ENCODE measurements at regions not wholly inside any gene's neighbourhood (a gene's known extent, or its start where the extent isn't known, plus 50 kb on each side); places are given as distances from the start of the nearest gene placed in this dataset.

DNA sequence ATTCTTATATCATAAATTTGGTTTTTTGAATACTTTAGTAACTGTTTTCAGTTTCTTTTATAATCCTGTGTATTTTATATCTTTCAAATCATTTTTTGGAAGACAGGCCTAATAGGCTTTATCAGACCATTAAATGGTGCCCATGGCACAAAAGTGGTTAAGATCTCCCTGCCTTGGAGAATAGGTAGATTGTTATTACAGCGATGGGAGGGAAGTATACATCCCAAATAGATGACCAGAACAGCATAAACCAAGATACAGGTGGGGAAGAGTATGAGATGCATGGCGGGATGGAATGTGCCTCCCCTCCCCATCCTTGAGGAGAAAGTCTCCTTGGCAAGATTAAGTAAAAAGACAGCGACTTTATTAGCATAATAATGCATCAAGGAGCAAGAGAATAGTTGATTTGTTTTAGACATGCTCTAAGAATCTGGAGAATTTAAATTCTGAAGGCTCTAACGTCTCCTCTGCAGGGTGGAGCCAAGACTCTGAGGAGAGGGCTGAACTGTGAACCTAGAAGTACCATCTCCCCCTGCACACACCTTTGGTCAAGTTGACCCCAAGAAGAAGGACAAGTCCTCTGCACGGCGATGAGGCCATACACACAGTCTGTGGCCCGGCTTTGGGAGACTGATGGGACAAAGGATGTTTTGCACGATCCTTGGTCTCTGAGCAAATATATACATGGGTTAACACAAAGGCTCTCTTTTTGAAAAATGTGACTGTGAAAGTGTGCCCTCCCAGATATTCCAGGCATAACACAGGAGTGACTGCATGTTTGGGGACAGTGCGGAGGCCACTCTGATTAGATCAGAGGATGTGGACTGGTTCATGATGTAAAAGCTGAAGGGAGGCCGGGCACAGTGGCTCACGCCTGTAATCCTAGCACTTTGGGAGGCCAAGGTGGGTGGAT lies 61.1 kb upstream of the SLC35C1 start:
- no peaks in the 10 kb centered on the region for H3K4me1 ChIP-seq (ENCODE audit: control insufficient read depth in 2 of 3, insufficient read depth in 2 of 3, low read depth in 1 of 3, low read length in 3 of 3)
- no peaks in the 10 kb centered on the region for H3K9me3 ChIP-seq (ENCODE audit: control insufficient read depth in 2 of 3, insufficient read depth in 1 of 3, low read length in 3 of 3)
- intact Hi-C loops (cut with DNase I), result no loop called here
- no peak overlapping the region for H3K9ac ChIP-seq (ENCODE audit: low read length in 3 of 3)
- DNase-seq (no peak), FAIRE-seq (no peak)
- H3K4me3 ChIP-seq (ENCODE audit: low read length in 3 of 3), result no peak overlapping the region
- H3K27ac ChIP-seq (ENCODE audit: low read depth in 2 of 2, low read length in 2 of 2), result no peak overlapping the region
- no peaks in the 10 kb centered on the region for H3K27me3 ChIP-seq (ENCODE audit: control insufficient read depth, insufficient read depth, low read length)
- no peaks in the 10 kb centered on the region for H3K36me3 ChIP-seq (ENCODE audit: control insufficient read depth in 2 of 3, insufficient read depth in 3 of 3, low read length in 3 of 3)
- TF ChIP-seq, protein P1, sequence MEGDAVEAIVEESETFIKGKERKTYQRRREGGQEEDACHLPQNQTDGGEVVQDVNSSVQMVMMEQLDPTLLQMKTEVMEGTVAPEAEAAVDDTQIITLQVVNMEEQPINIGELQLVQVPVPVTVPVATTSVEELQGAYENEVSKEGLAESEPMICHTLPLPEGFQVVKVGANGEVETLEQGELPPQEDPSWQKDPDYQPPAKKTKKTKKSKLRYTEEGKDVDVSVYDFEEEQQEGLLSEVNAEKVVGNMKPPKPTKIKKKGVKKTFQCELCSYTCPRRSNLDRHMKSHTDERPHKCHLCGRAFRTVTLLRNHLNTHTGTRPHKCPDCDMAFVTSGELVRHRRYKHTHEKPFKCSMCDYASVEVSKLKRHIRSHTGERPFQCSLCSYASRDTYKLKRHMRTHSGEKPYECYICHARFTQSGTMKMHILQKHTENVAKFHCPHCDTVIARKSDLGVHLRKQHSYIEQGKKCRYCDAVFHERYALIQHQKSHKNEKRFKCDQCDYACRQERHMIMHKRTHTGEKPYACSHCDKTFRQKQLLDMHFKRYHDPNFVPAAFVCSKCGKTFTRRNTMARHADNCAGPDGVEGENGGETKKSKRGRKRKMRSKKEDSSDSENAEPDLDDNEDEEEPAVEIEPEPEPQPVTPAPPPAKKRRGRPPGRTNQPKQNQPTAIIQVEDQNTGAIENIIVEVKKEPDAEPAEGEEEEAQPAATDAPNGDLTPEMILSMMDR (IDR thresholded peaks at IDR 0.05; ENCODE audit: borderline replicate concordance, extremely low read depth, insufficient read depth), result no peak

DNA sequence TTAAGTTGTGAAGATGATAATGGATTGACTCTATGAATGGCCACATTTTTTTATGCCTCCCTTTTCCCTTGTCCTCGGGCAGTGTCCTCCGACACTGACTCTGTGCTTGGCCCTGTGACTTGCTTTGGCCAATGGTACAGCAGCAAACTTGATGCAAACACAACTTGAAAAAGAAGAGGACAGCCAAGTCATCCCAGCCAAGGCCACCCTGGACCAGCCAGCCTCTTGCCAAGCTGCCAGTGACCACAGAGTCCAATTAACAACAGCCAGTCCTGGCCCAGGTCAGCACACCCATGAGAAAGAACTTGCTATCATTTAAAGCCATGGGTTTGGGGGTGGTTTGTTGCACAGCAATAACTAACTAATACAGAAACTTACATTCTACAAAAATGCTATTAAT lies 63.4 kb upstream of the SLC35C1 start:
- Histone ChIP-seq H3K4me1 (ENCODE audit: control insufficient read depth in 2 of 3, insufficient read depth in 2 of 3, low read depth in 1 of 3, low read length in 3 of 3) (no peaks in the 10 kb centered on the region), H3K27ac (ENCODE audit: low read depth in 2 of 2, low read length in 2 of 2) (no peak overlapping the region), H3K36me3 (ENCODE audit: control insufficient read depth in 2 of 3, insufficient read depth in 3 of 3, low read length in 3 of 3) (no peaks in the 10 kb centered on the region), H3K27me3 (ENCODE audit: control insufficient read depth, insufficient read depth, low read length) (no peaks in the 10 kb centered on the region), H3K9ac (ENCODE audit: low read length in 3 of 3) (no peak overlapping the region), H3K9me3 (ENCODE audit: control insufficient read depth in 2 of 3, insufficient read depth in 1 of 3, low read length in 3 of 3) (no peaks in the 10 kb centered on the region), H3K4me3 (ENCODE audit: low read length in 3 of 3) (no peak overlapping the region)
- FAIRE-seq (no peak), DNase-seq (no peak)
- intact Hi-C loops (cut with DNase I), result no loop called here
- TF ChIP-seq, protein P1 (IDR thresholded peaks at IDR 0.05; ENCODE audit: borderline replicate concordance, extremely low read depth, insufficient read depth), result no peak

DNA sequence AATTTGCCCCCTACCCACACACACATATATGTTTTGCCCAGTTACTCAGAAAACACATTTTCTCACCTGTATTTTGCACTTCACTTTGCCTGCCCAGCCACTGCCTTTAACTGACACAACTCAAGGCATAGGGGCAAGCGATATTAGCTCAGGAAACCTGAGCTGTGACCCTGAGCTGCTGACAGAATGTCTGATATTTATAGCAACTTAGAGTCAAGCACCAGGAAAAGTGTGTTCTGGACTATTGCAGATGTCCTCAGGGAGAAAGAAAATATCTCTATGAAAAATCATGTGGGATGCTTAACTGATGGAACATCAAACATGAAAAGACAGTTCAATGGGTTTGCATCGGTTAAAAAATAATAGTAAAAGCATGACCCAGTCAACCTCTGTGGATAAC lies 63.9 kb upstream of the SLC35C1 start:
- no peaks in the 10 kb centered on the region for H3K36me3 ChIP-seq (ENCODE audit: control insufficient read depth in 2 of 3, insufficient read depth in 3 of 3, low read length in 3 of 3)
- no peak for FAIRE-seq
- no peak overlapping the region for H3K27ac ChIP-seq (ENCODE audit: low read depth in 2 of 2, low read length in 2 of 2)
- TF ChIP-seq, protein P1 (IDR thresholded peaks at IDR 0.05; ENCODE audit: borderline replicate concordance, extremely low read depth, insufficient read depth), result no peak
- H3K9me3 ChIP-seq (ENCODE audit: control insufficient read depth in 2 of 3, insufficient read depth in 1 of 3, low read length in 3 of 3), result no peaks in the 10 kb centered on the region
- no peak overlapping the region for H3K4me3 ChIP-seq (ENCODE audit: low read length in 3 of 3)
- H3K27me3 ChIP-seq (ENCODE audit: control insufficient read depth, insufficient read depth, low read length), result no peaks in the 10 kb centered on the region
- intact Hi-C loops (cut with DNase I), result no loop called here
- no peak overlapping the region for H3K9ac ChIP-seq (ENCODE audit: low read length in 3 of 3)
- no peaks in the 10 kb centered on the region for H3K4me1 ChIP-seq (ENCODE audit: control insufficient read depth in 2 of 3, insufficient read depth in 2 of 3, low read depth in 1 of 3, low read length in 3 of 3)
- no peak for DNase-seq
